Activated T-helper 1 cell treated with anti-CD3 and anti-CD28 coated beads, Interleukin-12 subunit alpha, Interleukin-12 subunit beta, Interleukin-2, Interleukin-4 antibody, amounts not matched to agents 30 ng/mL and 10 ng/mL and 1 ng/mL, durations not matched to agents 14 hours and 24 hours and 36 hours (primary cell): ENCODE measurements at regions not wholly inside any gene's neighbourhood (a gene's known extent, or its start where the extent isn't known, plus 50 kb on each side); places are given as distances from the start of the nearest gene placed in this dataset.
"Not testable (repeated sequence)": the region's sequence is repeated elsewhere in the genome, so short reads cannot be mapped to it uniquely, and the experiment has no call there.

Experiments used
- DNase-seq: peaks from one replicate; pipeline ENCODE4 v3.0.0; 2021; ENCODE audit warnings: low spot score
- H3K27ac Mint-ChIP-seq: one replicate; pipeline ENCODE4 v1.8.0; 2021; ENCODE audit warnings: mild to moderate bottlenecking, mixed read lengths
- H3K27me3 Mint-ChIP-seq: one replicate; pipeline ENCODE4 v1.8.0; 2022; ENCODE audit warnings: mild to moderate bottlenecking, moderate library complexity, mixed read lengths; ENCODE audit not compliant: insufficient read depth
- H3K36me3 Mint-ChIP-seq: one replicate; pipeline ENCODE4 v1.8.0; 2021; ENCODE audit warnings: low read depth, mixed read lengths
- H3K4me1 Mint-ChIP-seq: one replicate; pipeline ENCODE4 v1.8.0; 2021; ENCODE audit warnings: low read depth, mixed read lengths
- H3K4me3 Mint-ChIP-seq: one replicate; pipeline ENCODE4 v1.8.0; 2021; ENCODE audit warnings: mild to moderate bottlenecking, moderate library complexity, mixed read lengths
- H3K9me3 Mint-ChIP-seq: one replicate; pipeline ENCODE4 v1.8.0; 2021; ENCODE audit warnings: mixed read lengths
- intact Hi-C: fragments of 100-400 bp; cut with micrococcal nuclease; formaldehyde crosslinking; loops from one replicate; pipeline ENCODE4 v1.15.1; 2024

DNA sequence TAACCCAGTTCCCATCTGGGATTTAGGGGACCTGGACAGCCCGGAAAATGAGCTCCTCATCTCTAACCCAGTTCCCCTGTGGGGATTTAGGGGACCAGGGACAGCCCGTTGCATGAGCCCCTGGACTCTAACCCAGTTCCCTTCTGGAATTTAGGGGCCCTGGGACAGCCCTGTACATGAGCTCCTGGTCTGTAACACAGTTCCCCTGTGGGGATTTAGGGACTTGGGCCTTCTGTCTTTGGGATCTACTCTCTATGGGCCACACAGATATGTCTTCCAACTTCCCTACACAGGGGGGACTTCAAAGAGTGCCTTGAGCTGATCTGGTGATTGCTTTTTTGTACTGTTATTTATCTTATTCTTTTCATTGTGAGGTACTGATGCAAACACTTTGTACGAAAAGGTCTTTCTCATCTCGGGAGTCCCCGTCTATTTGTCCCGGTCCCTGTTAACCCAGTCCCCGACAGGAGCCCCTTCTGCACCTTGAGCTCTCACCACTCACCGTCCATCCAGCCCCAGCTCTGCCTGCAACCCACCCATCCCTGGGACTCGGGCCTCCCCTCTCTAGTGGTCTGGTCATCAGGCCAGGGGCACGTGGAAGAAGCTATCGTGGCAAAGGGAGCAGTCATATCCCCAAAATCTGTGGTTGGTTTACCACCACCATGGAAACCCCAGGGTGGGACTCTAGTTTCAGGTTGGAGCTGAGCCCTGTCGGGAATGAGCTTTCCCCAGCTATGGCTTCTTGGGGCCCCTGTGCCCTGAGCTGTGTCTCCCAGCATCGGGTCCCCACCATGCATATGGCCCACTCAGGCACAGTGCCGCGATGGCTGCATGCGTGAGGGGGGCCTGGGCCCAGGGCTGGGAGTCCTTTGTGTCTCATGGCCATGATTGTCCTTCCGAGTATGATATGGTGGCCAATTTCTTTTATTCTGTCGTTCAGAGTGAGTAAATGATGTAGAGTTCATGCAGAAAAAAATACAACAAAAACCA lies 270.4 kb upstream of the PLCXD1 start:
- DNase-seq, H3K4me3 Mint-ChIP-seq, H3K36me3 Mint-ChIP-seq, H3K27ac Mint-ChIP-seq, H3K27me3 Mint-ChIP-seq, H3K9me3 Mint-ChIP-seq, intact Hi-C loops, H3K4me1 Mint-ChIP-seq: not testable (repeated sequence)

DNA sequence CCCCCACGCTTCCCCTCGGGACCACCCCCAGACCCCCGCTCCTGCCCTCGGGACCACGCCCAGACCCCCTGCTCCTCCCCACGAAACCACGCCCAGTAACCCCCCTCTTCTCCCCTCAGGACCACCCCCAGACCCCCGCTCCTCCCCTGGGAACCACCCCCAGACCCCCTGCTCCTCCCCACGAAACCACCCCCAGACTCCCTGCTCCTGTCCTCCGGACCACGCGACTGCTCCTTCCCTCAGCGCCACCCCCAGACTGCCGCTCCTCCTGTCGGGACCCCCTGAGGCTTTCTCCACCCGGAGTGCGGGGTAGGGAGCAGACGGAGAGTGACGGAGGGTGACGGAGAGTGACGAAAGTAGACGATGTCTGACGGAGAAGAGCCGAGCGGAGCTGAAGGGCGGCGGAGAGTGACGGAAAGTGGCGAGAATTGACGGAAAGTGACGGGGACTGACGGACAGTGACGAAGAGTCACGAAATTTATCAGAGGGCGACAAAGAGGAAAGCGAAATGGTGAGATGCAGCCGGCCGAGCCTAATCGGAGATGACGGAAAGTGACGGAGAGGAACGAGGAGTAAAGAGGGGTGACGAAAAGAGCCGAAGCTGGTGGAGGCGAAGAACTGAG lies 267.2 kb upstream of the PLCXD1 start:
- H3K36me3 Mint-ChIP-seq, DNase-seq, H3K4me3 Mint-ChIP-seq, intact Hi-C loops, H3K9me3 Mint-ChIP-seq, H3K27me3 Mint-ChIP-seq, H3K4me1 Mint-ChIP-seq, H3K27ac Mint-ChIP-seq: not testable (repeated sequence)

- H3K27me3 Mint-ChIP-seq, H3K9me3 Mint-ChIP-seq, H3K27ac Mint-ChIP-seq, H3K4me1 Mint-ChIP-seq, H3K36me3 Mint-ChIP-seq, H3K4me3 Mint-ChIP-seq, intact Hi-C loops, DNase-seq: not testable (repeated sequence)
These were observed 266.7 kb upstream of the PLCXD1 start for GRCh38 chrX:14452-14851.

- H3K9me3 Mint-ChIP-seq, H3K27ac Mint-ChIP-seq, H3K27me3 Mint-ChIP-seq, H3K4me1 Mint-ChIP-seq, H3K36me3 Mint-ChIP-seq, intact Hi-C loops: not testable (repeated sequence)
- DNase-seq: peak; percentile 62
- H3K4me3 Mint-ChIP-seq: peak overlapping the region; percentile 53
These were observed 262.3 kb upstream of the PLCXD1 start for GRCh38 chrX:18768-19454.

GRCh38 chrX:19455-19827 lies 261.7 kb upstream of the PLCXD1 start:
- H3K27me3 Mint-ChIP-seq, H3K9me3 Mint-ChIP-seq, H3K4me3 Mint-ChIP-seq, H3K4me1 Mint-ChIP-seq, intact Hi-C loops, DNase-seq, H3K27ac Mint-ChIP-seq, H3K36me3 Mint-ChIP-seq: not testable (repeated sequence)

- Mint-ChIP-seq H3K4me1 (peaks cover 5% of the 10 kb centered on the region), H3K4me3 (peak overlapping the region; percentile 92), H3K9me3 (no peaks in the 10 kb centered on the region), H3K27me3 (no peaks in the 10 kb centered on the region), H3K36me3 (no peaks in the 10 kb centered on the region), H3K27ac (peak overlapping the region; percentile 84)
- DNase-seq: no peak
- intact Hi-C loops: no loop called here
These were observed 261.1 kb upstream of the PLCXD1 start for GRCh38 chrX:19912-20571.

GRCh38 chrX:24139-24538 lies 257.0 kb upstream of the PLCXD1 start:
- H3K4me3 Mint-ChIP-seq, H3K4me1 Mint-ChIP-seq, H3K27ac Mint-ChIP-seq, H3K27me3 Mint-ChIP-seq, DNase-seq, intact Hi-C loops, H3K36me3 Mint-ChIP-seq, H3K9me3 Mint-ChIP-seq: not testable (repeated sequence)
